Heart left ventricle (tissue), 13 donors: ENCODE measurements at regions not wholly inside any gene's neighbourhood (a gene's known extent, or its start where the extent isn't known, plus 50 kb on each side); places are given as distances from the start of the nearest gene placed in this dataset.

ENCODE experiments used
- CTCF ChIP-seq, 12 donors: fragments of 200-600 bp; sonication (generic) in 4 of 12; IDR thresholded peaks; one replicate each; pipeline versions ENCODE4 v1.5.0 to v1.8.0; 2018 to 2022; ENCODE audit warnings: antibody characterized with exemption in 12 of 12, mild to moderate bottlenecking in 5 of 12
- POLR2A ChIP-seq, 2 donors: fragments of 450-650 bp; IDR thresholded peaks; one replicate each; pipeline ENCODE4 v1.6.1; 2017; ENCODE audit warnings: antibody characterized with exemption in 2 of 2, mild to moderate bottlenecking in 2 of 2, moderate library complexity in 2 of 2
- donor health status: ischemic (EF 13 %, LVEDD 7.1; RV severe dilation, severe dysfunction).
- donor health status: DM: no; HTN: yes; CAD: no.
- donor health status: DM: no; HTN: no; CAD: no.
- donor health status: ischemic (EF 25% LVEDD 6.9; RV normal size, moderate dysfunction).
- donor health status: ischemic (EF 25% LVEDD 5.7; RV mildly dilated, moderate dysfunction).
- donor health status: ischemic (EF 35%, LVEDD 5.7; RV mildly dilated, moderate dysfunction).
- donor health status: nonischemic (EF 11% LVEDD 7.7; RV severe dilation, severe dysfunction).
- donor health status: DM: yes; HTN: yes; CAD: no.
- donor health status: PGD.
- donor health status: ischemic (EF 29% LVEDD 5.4; RV normal size, mild dysfunction).
- donor health status: nonischemic (EF 23%, LVEDD 6.1; RV moderate dilation, normal function).

GRCh38 chr2:126208266-126208665 lies 447.7 kb upstream of the GYPC start:
- TF ChIP-seq CTCF (IDR thresholded peaks at IDR 0.05) (no peak), POLR2A (IDR thresholded peaks at IDR 0.05) (no peak)
